IMR-90 (cell line): ENCODE measurements at regions not wholly inside any gene's neighbourhood (a gene's known extent, or its start where the extent isn't known, plus 50 kb on each side); places are given as distances from the start of the nearest gene placed in this dataset.

Experiments used
- ATAC-seq: fragments of 200-7000 bp; cut with Tn5 transposase; 2 replicates; pipeline ENCODE4 v1.9.1; 2020; ENCODE audit warnings: low read depth, mild to moderate bottlenecking, moderate library complexity
- BruUV-seq: library from RNA; stranded (reverse); fragments of 400-500 nt; replicated peaks from 2 replicates; lab custom pipeline; 2021; lab: Mats Ljungman, UMichigan
- CTCF ChIA-PET: fragments of 300-600 bp; formaldehyde crosslinking; extraction: SDS; loops from one replicate; lab custom pipeline; 2021; ENCODE audit warnings: antibody characterized with exemption; lab: Yijun Ruan, JAX
- POLR2A ChIA-PET: fragments of 300-600 bp; sonication (Branson Sonifier 250); formaldehyde crosslinking; loops from one replicate; lab custom pipeline; 2022; ENCODE audit warnings: antibody characterized with exemption; ENCODE audit not compliant: unreplicated experiment; lab: Charles Lee
- DNase-seq: peaks from one replicate; pipeline ENCODE4 v3.0.0; 2013
- H2AFZ ChIP-seq: replicated peaks from 2 replicates; pipeline ENCODE3; 2013; ENCODE audit warnings: low read length, mild to moderate bottlenecking; ENCODE audit not compliant: poor library complexity
- H2AK5ac ChIP-seq: 2 replicates; pipeline ENCODE4 v1.6.1; 2013; ENCODE audit warnings: low read depth, low read length, inconsistent platforms
- H2AK9ac ChIP-seq: replicated peaks from 2 replicates; pipeline ENCODE3; 2013; ENCODE audit warnings: mild to moderate bottlenecking, low read depth, low read length, moderate library complexity; ENCODE audit not compliant: poor library complexity
- H2BK120ac ChIP-seq: 2 replicates; pipeline ENCODE4 v1.6.1; 2013; ENCODE audit warnings: low read depth, low read length, inconsistent platforms
- H2BK15ac ChIP-seq: 3 replicates; pipeline ENCODE4 v1.6.1; 2013; ENCODE audit warnings: low read depth, low read length, inconsistent platforms
- H2BK20ac ChIP-seq: 2 replicates; pipeline ENCODE4 v1.6.1; 2013; ENCODE audit warnings: low read depth, mild to moderate bottlenecking, inconsistent platforms, low read length, moderate library complexity
- H2BK5ac ChIP-seq: 2 replicates; pipeline ENCODE4 v1.6.1; 2013; ENCODE audit warnings: mild to moderate bottlenecking, low read depth, low read length, inconsistent platforms; ENCODE audit not compliant: poor library complexity, severe bottlenecking
- H3K14ac ChIP-seq: replicated peaks from 2 replicates; pipeline ENCODE4 v1.6.1; 2013; ENCODE audit warnings: low read depth, low read length, inconsistent platforms
- H3K18ac ChIP-seq: 2 replicates; pipeline ENCODE4 v1.6.1; 2013; ENCODE audit warnings: low read depth, low read length, control low read depth
- H3K23ac ChIP-seq: 2 replicates; pipeline ENCODE4 v1.6.1; 2013; ENCODE audit warnings: low read depth, low read length, inconsistent platforms
- H3K27ac ChIP-seq: 2 replicates; pipeline ENCODE4 v1.5.1; 2013; ENCODE audit warnings: mild to moderate bottlenecking, control low read depth, low read length; ENCODE audit not compliant: insufficient read depth
- H3K27me3 ChIP-seq: 2 replicates; pipeline ENCODE4 v1.6.1; 2013; ENCODE audit warnings: low read length; ENCODE audit not compliant: control insufficient read depth, insufficient read depth
- H3K36me3 ChIP-seq: 2 replicates; pipeline ENCODE4 v1.6.1; 2013; ENCODE audit warnings: low read length, mixed read lengths; ENCODE audit not compliant: control insufficient read depth, insufficient read depth
- H3K4ac ChIP-seq: 2 replicates; pipeline ENCODE4 v1.6.1; 2013; ENCODE audit warnings: low read depth, low read length, inconsistent platforms
- H3K4me1 ChIP-seq: 2 replicates; pipeline ENCODE4 v1.6.1; 2013; ENCODE audit warnings: low read length, mixed read lengths; ENCODE audit not compliant: control insufficient read depth, insufficient read depth
- H3K4me2 ChIP-seq: 2 replicates; pipeline ENCODE4 v1.6.1; 2013; ENCODE audit warnings: low read depth, mild to moderate bottlenecking, control low read depth, low read length, moderate library complexity
- H3K4me3 ChIP-seq: 2 replicates; pipeline ENCODE4 v1.5.1; 2013; ENCODE audit warnings: low read depth, mild to moderate bottlenecking, control low read depth, low read length, moderate library complexity; ENCODE audit not compliant: insufficient read depth
- H3K56ac ChIP-seq: 2 replicates; pipeline ENCODE4 v1.6.1; 2013; ENCODE audit warnings: low read length, inconsistent platforms; ENCODE audit not compliant: insufficient read depth; ENCODE audit errors: extremely low read depth
- H3K79me1 ChIP-seq, 2 experiments: 2 replicates each; pipeline ENCODE4 v1.6.1; 2013; ENCODE audit warnings: low read length in 2 of 2, inconsistent platforms in 1 of 2, low read depth in 1 of 2
- H3K9ac ChIP-seq: 2 replicates; pipeline ENCODE4 v1.6.1; 2013; ENCODE audit warnings: low read depth, low read length, control low read depth
- H3K9me1 ChIP-seq: 2 replicates; pipeline ENCODE4 v1.6.1; 2013; ENCODE audit warnings: low read length, inconsistent platforms; ENCODE audit not compliant: insufficient read depth
- H3K9me3 ChIP-seq: 2 replicates; pipeline ENCODE4 v1.6.1; 2013; ENCODE audit warnings: low read length; ENCODE audit not compliant: control insufficient read depth, insufficient read depth
- H4K20me1 ChIP-seq: 2 replicates; pipeline ENCODE4 v1.6.1; 2013; ENCODE audit warnings: low read length, inconsistent platforms; ENCODE audit not compliant: insufficient read depth
- H4K5ac ChIP-seq: 2 replicates; pipeline ENCODE4 v1.6.1; 2013; ENCODE audit warnings: mild to moderate bottlenecking, low read depth, low read length, control low read depth
- H4K8ac ChIP-seq, 2 experiments: 2 replicates each; pipeline ENCODE4 v1.6.1; 2013; ENCODE audit warnings: low read depth in 2 of 2, low read length in 2 of 2, control low read depth in 1 of 2, inconsistent platforms in 1 of 2
- H4K91ac ChIP-seq: 2 replicates; pipeline ENCODE4 v1.6.1; 2013; ENCODE audit warnings: low read depth, low read length, inconsistent platforms; ENCODE audit not compliant: insufficient read depth
- BHLHE40 ChIP-seq: fragments of 150-350 bp; IDR thresholded peaks from 2 replicates; pipeline ENCODE4 v1.6.1; 2016; ENCODE audit warnings: mild to moderate bottlenecking, low read depth, low read length
- CEBPB ChIP-seq: IDR thresholded peaks from 2 replicates; pipeline ENCODE4 v1.6.1; 2012; ENCODE audit warnings: low read depth, low read length, improper control_type of control experiment
- CHD1 ChIP-seq: IDR thresholded peaks from 2 replicates; pipeline ENCODE4 v1.6.1; 2012; ENCODE audit warnings: low read depth, low read length, improper control_type of control experiment
- FOS ChIP-seq: fragments of 150-350 bp; IDR thresholded peaks from 2 replicates; pipeline ENCODE4 v1.6.1; 2016; ENCODE audit warnings: low read depth, low read length
- MAFK ChIP-seq: IDR thresholded peaks from 2 replicates; pipeline ENCODE4 v1.6.1; 2012; ENCODE audit warnings: low read depth, low read length, improper control_type of control experiment
- MAZ ChIP-seq: IDR thresholded peaks from 2 replicates; pipeline ENCODE4 v1.6.1; 2012; ENCODE audit warnings: low read depth, mild to moderate bottlenecking, low read length, improper control_type of control experiment, moderate library complexity, borderline replicate concordance
- MXI1 ChIP-seq: IDR thresholded peaks from 2 replicates; pipeline ENCODE4 v1.6.1; 2012; ENCODE audit warnings: low read depth, mild to moderate bottlenecking, low read length, moderate library complexity, borderline replicate concordance
- NFE2L2 ChIP-seq: fragments of 150-350 bp; IDR thresholded peaks from 2 replicates; pipeline ENCODE4 v1.6.1; 2016; ENCODE audit warnings: low read depth, mild to moderate bottlenecking, low read length
- POLR2A ChIP-seq: IDR thresholded peaks from 2 replicates; pipeline ENCODE4 v1.6.1; 2012; ENCODE audit warnings: mild to moderate bottlenecking, low read depth, low read length
- RAD21 ChIP-seq: IDR thresholded peaks from 2 replicates; pipeline ENCODE4 v1.6.1; 2012; ENCODE audit warnings: low read length, improper control_type of control experiment
- RCOR1 ChIP-seq: IDR thresholded peaks from 2 replicates; pipeline ENCODE4 v1.6.1; 2012; ENCODE audit warnings: mild to moderate bottlenecking, low read length, improper control_type of control experiment; ENCODE audit not compliant: insufficient replicate concordance
- RFX5 ChIP-seq: IDR thresholded peaks from 2 replicates; pipeline ENCODE4 v1.8.0; 2012; ENCODE audit warnings: low read depth, mild to moderate bottlenecking, low read length, moderate library complexity
- SMC3 ChIP-seq: fragments of 150-350 bp; IDR thresholded peaks from 2 replicates; pipeline ENCODE4 v1.6.1; 2016; ENCODE audit warnings: low read depth, mild to moderate bottlenecking, antibody characterized with exemption, low read length, moderate library complexity
- WGBS, 2 experiments: methylation state at CpG; one replicate each; pipeline versions ENCODE4 v1.1.5 to v1.1.7; 2013; ENCODE audit warnings: missing lambda C conversion rate in 2 of 2; ENCODE audit not compliant: insufficient read length in 1 of 2; ENCODE audit errors: extremely low coverage in 2 of 2; 5-methylcytosine and 5-hydroxymethylcytosine counted together
- dilution Hi-C: fragments of 300-500 bp; cut with HindIII; formaldehyde crosslinking; loops from one replicate; pipeline ENCODE4 v1.14.3; 2018; ENCODE audit warnings: low sequenced_read_pairs; ENCODE audit not compliant: unreplicated experiment
- in situ Hi-C: fragments of 300-500 bp; cut with MboI; formaldehyde crosslinking; loops from 3 replicates; pipeline ENCODE4 v1.14.3; 2019; ENCODE audit warnings: low sequenced_read_pairs, inconsistent platforms, mixed read lengths
- intact Hi-C: fragments of 100-400 bp; cut with micrococcal nuclease; formaldehyde crosslinking; loops from 2 replicates; pipeline ENCODE4 v1.10.0; 2022
- TF ChIP-seq, protein P1 (sequence below): fragments of 150-350 bp; IDR thresholded peaks from 2 replicates; pipeline ENCODE4 v1.6.1; 2017; ENCODE audit warnings: mild to moderate bottlenecking, antibody characterized with exemption, low read length, low read depth
- TF ChIP-seq, protein P2 (sequence below): conservative IDR thresholded peaks from 2 replicates; pipeline ENCODE4 v1.5.1; 2012; ENCODE audit warnings: mild to moderate bottlenecking, low read depth, low read length, improper control_type of control experiment
- TF ChIP-seq, protein P3 (sequence below): fragments of 150-350 bp; IDR thresholded peaks from 2 replicates; pipeline ENCODE4 v1.6.1; 2016; ENCODE audit warnings: low read depth, mild to moderate bottlenecking, low read length, moderate library complexity, borderline replicate concordance

DNA sequence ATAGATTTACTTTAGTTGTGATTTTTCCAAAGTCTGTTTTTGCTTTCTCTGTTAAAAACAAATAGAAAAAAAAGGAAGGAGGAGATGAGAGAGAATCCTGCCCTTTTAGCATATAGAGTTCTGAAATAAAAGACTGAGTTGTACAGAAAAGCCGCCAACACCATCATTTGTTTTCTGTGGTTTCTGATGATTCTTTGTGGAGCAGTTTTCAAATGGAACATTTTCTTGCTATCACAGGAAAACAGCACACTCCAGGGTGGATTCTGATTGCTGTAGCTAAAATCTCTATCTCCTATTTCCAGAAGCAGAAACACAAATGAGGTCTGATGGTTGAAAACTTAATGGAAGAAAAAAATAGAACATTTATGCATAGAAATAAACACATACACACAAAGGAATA, 144.6 kb upstream of the L3MBTL4 start:
- Histone ChIP-seq H2BK5ac (no peak overlapping the region), H3K36me3 (no peaks in the 10 kb centered on the region), H3K18ac (no peak overlapping the region; the same call in 1 of the 2 replicates), H3K4me1 (peaks cover 3% of the 10 kb centered on the region; the same call in 1 of the 2 replicates), H3K4me3 (no peak overlapping the region), H3K9ac (no peak overlapping the region), H3K9me1 (no peaks in the 10 kb centered on the region), H3K27ac (no peak overlapping the region), H4K91ac (no peak overlapping the region), H3K4me2 (no peak overlapping the region), H3K4ac (no peak overlapping the region), H3K79me1 (no peaks in the 10 kb centered on the region), H3K23ac (no peak overlapping the region), H2AFZ (no peak overlapping the region), H4K5ac (no peak overlapping the region), H4K8ac (no peak overlapping the region), H3K27me3 (no peaks in the 10 kb centered on the region), H4K20me1 (no peaks in the 10 kb centered on the region), H3K14ac (no peak overlapping the region), H2AK9ac (no peak overlapping the region), H2BK15ac (no peak overlapping the region), H3K9me3 (no peaks in the 10 kb centered on the region), H2BK20ac (no peak overlapping the region), H3K56ac (no peak overlapping the region), H2BK120ac (no peak overlapping the region), H2AK5ac (no peak overlapping the region)
- TF ChIP-seq SMC3, result no peak
- TF ChIP-seq RCOR1, result no peak
- TF ChIP-seq MAFK, result no peak
- no peak for TF ChIP-seq RAD21
- TF ChIP-seq, protein P1, sequence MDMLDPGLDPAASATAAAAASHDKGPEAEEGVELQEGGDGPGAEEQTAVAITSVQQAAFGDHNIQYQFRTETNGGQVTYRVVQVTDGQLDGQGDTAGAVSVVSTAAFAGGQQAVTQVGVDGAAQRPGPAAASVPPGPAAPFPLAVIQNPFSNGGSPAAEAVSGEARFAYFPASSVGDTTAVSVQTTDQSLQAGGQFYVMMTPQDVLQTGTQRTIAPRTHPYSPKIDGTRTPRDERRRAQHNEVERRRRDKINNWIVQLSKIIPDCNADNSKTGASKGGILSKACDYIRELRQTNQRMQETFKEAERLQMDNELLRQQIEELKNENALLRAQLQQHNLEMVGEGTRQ, result no peak
- TF ChIP-seq, protein P2, sequence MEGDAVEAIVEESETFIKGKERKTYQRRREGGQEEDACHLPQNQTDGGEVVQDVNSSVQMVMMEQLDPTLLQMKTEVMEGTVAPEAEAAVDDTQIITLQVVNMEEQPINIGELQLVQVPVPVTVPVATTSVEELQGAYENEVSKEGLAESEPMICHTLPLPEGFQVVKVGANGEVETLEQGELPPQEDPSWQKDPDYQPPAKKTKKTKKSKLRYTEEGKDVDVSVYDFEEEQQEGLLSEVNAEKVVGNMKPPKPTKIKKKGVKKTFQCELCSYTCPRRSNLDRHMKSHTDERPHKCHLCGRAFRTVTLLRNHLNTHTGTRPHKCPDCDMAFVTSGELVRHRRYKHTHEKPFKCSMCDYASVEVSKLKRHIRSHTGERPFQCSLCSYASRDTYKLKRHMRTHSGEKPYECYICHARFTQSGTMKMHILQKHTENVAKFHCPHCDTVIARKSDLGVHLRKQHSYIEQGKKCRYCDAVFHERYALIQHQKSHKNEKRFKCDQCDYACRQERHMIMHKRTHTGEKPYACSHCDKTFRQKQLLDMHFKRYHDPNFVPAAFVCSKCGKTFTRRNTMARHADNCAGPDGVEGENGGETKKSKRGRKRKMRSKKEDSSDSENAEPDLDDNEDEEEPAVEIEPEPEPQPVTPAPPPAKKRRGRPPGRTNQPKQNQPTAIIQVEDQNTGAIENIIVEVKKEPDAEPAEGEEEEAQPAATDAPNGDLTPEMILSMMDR, result no peak
- TF ChIP-seq NFE2L2, result no peak
- TF ChIP-seq FOS, result no peak
- TF ChIP-seq MXI1, result no peak
- TF ChIP-seq BHLHE40, result no peak
- no peak for TF ChIP-seq CHD1
- TF ChIP-seq, protein P3, sequence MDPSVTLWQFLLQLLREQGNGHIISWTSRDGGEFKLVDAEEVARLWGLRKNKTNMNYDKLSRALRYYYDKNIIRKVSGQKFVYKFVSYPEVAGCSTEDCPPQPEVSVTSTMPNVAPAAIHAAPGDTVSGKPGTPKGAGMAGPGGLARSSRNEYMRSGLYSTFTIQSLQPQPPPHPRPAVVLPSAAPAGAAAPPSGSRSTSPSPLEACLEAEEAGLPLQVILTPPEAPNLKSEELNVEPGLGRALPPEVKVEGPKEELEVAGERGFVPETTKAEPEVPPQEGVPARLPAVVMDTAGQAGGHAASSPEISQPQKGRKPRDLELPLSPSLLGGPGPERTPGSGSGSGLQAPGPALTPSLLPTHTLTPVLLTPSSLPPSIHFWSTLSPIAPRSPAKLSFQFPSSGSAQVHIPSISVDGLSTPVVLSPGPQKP, result no peak
- no peak for TF ChIP-seq POLR2A
- no peak for TF ChIP-seq MAZ
- no peak for TF ChIP-seq CEBPB
- TF ChIP-seq RFX5, result no peak
- in situ Hi-C loops, result no loop called here
- DNase-seq, result no peak
- BruUV-seq, result no TSS peak
- ChIA-PET POLR2A (no interaction called here), CTCF (no interaction called here)
- no peak for ATAC-seq
- intact Hi-C loops, result no loop called here
- dilution Hi-C loops, result no loop called here
- no CpG with 5 or more reads among the region's 1 CpG for WGBS, 2 experiments
